Stimulated activated naive CD4-positive, alpha-beta T cell (primary cell): ENCODE measurements at regions not wholly inside any gene's neighbourhood (a gene's known extent, or its start where the extent isn't known, plus 50 kb on each side); places are given as distances from the start of the nearest gene placed in this dataset.

Experiments used
- DNase-seq, 6 experiments: peaks; one replicate each; lab custom pipeline; 2025; lab: John Stamatoyannopoulos, UW

- no peak for DNase-seq
Observed at GRCh38 chr1:11338284-11338924, 65.4 kb downstream of the UBIAD1 start.

DNA sequence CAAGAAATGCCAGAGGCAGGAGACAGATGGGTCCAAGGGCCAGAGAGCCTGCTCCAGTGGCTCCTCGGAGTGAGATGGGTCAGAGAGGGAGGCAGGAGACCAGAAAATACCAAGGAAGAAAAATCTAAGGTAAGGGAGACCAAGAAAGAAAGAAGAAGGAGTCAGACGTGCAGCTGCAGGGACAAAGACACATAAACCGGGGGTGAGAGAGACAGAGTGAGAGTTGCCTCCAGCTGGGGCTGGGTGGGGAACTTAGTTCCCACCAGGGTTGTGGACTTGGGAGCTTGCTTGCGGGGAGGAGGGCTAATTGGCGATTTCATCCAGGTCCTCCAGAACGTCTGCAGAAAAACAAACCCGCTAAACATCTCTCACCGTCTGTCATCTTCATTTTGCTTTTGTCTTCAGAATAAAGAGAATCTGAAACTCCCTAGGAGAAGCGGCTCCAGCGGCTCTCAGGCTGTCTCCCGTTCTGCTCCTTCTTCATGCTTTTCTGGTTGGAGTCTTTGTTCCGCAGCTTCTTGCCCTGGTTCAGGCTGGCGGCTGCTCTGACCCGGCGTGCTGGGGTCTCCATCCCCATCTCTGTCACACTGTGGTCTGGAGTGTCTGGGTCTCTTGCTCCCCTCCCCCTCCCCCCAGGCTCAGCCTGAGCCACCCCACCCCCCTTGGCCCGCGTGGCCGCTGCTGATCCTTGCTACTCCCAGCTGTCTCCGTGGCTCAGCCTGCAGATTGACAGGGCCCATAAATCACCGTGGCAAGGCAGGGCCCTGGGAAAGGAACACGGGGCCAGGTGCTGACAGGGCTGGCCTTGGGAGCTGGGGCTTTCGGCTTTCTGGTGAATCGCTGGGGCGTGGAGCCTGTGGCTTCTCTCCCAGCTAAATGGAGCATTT, 66.6 kb downstream of the UBIAD1 start:
- no peak for DNase-seq

DNA sequence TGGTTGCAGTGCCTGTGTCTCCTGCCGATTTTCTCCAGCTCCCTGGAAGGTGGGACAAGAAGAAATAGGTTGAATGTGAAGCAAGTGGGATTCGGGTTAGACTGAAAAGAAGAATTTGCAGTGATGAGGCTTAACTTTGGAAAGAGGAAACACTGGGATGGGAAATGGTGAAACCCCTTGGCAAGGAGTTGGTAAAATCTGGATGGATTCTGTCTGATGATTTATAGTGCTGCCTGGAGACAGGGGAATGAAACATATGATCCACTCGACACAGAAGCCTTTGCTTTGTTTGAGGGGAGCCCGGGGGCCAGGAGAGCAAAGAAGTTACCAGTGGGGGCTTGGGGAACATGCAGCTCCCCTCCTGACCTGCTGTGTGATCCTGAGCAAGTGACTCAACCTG, 67.2 kb downstream of the UBIAD1 start:
- no peak for DNase-seq

GRCh38 chr1:11341901-11342552, 69.0 kb downstream of the UBIAD1 start:
- DNase-seq = no peak

DNA sequence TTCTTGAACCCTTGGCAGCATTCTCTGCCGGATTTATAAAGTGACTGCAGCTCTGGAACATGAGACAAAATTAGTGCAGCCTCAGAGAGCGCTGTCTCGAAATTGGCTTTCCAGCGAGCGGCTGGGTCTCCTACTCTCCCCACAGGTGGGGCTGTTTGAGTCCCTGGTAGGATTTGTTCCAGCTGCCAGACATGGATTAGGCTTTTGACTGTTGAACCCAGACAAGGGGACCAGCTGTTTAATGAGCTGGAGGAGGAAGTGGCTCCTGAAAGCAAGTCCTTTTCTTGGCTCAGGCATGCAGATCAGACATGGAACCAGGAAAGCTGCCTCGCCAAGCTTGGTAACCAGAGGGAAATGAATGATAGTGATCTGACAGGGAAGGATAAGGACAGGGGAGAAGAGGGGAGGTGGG, 69.6 kb downstream of the UBIAD1 start:
- no peak for DNase-seq

GRCh38 chr1:11345971-11346715, 73.1 kb downstream of the UBIAD1 start:
- no peak for DNase-seq

- no peak for DNase-seq
Observed at GRCh38 chr1:11350265-11350664, 77.3 kb downstream of the UBIAD1 start.

DNA sequence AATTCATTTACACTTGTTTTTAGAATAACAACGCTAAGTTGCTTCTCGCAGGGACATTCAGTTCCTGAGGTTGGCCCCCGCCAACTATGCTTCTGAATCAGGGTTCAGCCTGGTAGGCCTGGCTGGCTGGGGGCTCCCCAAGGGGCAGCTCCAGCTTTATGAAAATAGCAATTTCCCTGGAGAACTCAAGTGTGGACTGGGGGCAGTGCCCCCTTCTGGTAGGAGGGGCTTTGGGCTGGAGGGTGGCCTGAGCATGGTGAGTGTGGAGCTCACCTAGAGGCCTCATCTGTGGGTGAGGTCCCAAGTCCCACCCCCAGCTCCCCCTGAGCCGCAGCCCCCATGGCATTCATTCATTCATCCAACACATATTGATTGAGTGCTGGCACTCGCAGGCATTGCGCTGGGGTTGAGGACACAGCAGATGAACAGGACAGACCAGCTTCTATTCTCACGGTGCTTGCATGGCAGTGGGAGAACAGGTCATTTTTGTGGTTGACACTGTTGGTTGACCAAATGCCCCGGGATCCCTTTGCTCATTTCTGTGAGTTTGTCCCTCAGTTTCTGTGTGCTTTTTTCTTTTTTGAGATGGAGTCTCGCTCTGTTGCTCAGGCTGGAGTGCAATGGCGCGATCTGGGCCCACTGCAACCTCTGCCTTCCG, 79.2 kb downstream of the UBIAD1 start:
- no peak for DNase-seq

DNA sequence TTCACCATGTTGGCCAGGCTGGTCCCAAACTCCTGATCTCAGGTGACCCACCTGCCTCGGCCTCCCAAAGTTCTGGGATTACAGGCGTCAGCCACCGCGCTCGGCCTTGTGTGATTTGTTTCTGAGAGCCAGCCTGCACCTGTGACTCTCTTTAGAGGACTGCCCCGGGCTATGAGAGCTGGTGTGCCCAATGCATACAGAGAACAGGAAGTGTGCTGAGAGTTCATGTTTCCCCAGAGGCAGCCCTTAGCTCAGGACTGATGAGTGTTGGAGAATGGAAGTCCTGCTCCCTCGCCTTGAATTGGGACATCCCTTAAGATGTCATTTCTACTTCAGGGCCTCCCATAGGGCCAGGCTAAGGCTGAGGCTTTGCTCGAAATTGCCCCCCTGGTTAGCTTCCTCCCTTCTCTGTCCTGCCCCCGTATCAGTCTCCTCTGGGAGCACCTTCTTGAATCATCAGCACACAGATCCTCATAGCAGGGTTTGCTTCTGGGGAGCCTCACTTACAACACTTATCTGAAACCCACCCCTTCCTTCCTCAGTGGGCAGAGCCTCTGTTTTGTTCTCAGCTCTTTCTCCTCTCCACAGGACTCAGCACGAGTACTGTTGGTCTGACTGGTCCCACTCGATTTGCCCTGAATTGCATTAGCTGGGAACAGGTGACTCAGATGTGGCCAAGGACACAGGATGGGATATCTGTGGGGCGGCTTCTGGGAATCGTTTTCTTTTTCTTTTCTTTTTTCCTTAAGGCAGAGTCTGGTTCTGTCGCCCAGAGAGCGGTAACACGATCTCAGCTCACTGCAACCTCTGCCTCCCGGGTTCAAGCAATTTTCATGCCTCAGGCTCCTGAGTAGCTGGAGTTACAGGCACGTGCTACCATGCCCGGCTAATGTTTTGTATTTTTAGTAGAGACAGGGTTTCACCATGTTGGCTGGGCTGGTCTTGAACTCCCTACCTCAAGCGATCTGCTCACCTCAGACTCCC, 80.1 kb downstream of the UBIAD1 start:
- no peak for DNase-seq

DNA sequence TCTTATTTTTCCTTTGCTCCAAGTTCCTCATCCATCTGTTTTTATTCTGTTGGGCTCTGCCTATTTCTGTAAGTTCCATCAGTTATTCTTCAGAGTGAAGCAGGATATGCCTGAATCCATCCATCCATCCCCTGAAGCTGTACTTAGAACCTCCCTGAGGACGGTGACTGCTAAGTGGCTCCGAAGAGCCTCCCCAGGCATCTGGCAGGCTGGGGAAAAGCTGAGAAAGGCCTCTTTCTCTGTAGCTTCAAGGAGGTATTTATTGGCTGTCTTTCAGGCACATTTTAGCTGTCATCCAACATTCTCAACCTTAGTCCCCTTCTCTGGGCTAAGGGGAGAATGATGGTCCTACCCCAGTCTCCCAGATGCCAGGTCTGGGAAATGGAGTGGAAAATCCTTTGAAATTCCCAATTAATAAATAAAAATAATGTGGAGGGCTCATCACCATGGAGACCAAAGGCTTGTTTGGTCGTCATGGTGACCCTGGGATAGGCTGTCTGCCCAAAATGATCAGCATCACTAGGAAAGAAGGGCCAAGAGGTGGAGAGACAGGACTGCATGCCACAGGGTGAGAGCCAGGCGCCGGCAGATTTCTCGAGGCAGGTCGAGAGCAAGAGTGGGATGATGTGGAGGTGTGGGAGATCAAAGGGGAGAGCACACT, 82.0 kb downstream of the UBIAD1 start:
- DNase-seq = no peak

DNA sequence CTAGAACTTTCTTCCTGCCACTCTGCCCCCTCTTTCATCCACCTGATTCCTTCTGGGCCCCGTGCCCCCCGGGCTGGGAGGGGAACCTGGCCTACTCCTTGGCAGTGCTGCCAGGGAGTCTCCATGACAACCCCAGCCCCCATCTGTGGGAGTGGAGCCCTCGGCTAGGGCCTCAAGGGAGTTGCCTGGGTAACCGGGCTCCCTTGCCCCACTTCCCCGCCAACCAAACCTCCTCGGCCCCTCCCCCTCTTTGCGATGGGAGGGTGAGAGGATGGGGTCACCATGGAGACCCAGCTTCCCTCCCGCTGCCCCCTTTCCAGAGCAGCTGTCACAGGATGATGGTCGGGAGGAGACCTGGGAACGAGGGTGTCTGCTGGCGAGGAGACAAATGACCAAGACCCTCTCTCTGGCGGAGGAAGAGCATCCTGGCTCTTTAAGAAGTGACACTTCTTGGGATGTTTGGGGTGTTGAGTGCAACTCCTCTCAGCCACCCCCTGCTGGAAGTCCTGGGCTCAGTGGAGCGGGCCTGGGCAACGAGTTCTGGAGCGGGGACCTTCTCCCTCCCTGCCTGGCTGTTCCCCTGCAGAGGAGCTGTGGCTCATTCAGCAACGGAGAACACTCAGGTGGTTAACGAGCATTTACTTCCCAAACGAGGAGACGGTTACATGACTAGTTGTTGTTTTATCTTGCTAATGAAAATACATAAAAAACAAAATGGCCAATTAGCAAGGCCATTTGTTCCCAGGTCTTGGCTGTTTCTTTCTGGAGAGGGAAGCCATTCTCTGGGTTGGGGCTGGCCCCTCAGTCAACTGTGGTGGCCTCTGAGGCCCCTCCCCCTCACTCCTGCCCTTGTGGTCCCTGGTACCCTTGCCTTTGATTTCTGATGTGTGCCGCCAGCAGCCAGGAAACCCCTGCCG, 82.8 kb downstream of the UBIAD1 start:
- no peak for DNase-seq

- DNase-seq = no peak
Observed at GRCh38 chr1:11357276-11357675, 84.3 kb downstream of the UBIAD1 start.

DNA sequence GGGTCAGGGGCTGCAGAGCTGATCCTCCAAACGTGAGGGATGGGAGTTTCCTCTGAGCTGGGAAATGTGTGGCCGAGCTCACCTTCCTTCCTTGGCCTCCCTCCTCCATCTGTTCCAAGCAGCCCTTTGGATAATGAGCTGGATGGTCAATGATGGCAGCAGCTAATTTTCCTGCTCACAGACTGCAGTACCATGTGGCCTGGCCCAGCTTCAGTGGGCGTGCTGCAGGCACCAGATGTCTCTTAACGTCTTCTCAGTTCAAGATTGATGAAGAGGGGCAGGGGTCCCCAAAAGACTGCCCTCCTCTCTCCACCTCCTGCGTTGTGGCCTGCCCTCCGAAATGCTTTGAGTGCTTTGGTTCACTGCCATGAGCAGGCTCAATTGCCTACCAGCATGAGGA, 86.0 kb downstream of the UBIAD1 start:
- DNase-seq = no peak

DNA sequence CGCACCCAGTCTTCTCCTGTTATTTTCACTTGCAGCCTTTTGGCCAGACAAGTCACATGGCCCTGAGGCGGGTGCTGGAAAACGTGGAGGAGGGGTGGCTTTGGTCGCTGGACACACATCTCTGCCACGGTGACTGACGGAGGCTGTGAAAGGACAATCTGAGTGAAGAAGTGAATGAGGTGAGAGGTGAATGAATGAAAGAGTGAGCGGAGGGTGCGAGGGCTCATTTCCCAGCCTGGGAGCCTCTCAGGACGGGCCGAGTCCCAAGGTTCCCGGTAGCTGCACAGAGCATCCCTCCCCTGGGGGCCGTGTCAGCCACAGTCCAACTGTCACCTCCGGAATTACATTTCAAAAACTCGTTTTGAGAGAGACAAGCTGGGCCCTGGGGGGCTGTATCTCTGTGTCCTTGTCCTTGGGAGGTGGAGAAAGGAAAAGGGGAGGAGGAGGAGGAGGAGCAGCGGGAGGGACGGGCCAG, 89.6 kb downstream of the UBIAD1 start:
- no peak for DNase-seq

GRCh38 chr1:11364170-11364569, 91.2 kb downstream of the UBIAD1 start:
- DNase-seq = no peak

DNA sequence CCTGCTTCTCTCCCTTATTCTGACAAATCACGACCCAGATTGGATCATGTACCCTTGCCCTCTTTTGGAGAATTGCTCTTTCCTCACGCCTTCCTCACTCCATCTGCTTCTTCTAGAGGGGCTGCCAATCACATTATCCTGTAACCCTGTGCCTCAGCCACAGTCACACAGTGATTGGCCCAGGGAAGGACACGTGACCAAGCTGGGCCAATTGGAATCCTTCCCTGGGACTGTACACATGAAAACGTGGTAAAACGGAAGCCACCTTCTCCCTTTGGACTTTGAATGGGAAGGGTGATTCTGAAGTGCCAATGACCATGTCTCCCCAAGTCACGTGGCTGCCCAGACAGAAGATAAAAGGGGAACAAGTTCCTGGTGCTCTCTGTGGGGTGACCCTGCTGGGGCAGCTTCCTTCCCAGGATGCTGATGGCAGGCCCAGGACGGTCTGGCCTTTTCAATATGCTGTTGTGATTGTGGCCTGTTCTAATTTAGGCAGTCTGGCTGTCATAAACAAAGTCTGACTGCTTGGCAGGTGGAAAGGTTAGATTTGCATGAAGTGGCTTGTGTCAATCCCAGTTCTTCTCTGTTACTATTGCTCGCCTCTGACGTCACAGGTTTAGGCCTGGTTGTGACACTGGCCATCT, 92.9 kb downstream of the UBIAD1 start:
- DNase-seq = no peak

DNA sequence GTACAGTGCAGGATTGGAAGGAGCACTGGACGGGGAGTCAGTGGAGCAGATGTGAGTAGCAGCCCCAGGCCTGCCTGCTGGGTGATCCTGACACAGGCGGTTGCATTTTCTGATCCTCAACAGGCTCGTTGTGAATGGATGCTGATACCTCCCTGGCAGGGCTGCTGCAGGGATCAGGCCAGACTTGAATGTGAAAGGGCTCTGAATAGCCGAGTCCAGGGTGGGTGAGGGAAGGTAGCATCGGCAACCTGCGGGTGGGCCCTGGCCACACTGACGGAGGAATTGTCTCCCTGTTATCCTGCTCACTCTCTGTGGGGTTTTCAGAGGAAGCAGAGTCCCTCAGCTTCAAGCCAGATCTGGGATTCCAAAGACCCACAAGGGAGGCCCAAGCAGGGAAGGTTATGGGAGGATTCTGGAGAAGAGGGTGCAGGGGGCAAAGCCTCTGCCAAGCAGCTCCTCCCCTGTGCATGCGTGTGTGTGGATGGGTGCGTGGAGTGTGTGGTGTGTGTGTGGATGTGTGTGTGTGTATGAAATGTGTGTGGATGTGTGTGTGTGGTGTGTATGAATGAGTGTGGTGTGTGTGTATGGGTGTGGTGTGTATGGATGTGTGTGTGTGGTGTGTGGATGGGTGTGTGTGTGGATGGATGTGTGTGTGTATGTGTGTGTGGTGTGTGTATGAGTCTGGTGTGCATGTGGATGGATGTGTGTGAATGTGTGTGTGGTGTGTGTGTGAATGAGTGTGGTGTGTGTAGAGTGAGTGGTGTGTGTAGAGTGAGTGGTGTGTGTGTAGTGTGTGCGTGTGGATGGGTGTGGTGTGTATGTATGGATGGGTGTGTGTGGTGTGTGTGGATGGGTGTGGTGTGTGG, 100.3 kb downstream of the UBIAD1 start:
- DNase-seq = no peak
